ENCODE measurements at regions not wholly inside any gene's neighbourhood (a gene's known extent, or its start where the extent isn't known, plus 50 kb on each side); places are given as distances from the start of the nearest gene placed in this dataset.
"Not testable (repeated sequence)": the region's sequence is repeated elsewhere in the genome, so short reads cannot be mapped to it uniquely, and the experiment has no call there.

DNA sequence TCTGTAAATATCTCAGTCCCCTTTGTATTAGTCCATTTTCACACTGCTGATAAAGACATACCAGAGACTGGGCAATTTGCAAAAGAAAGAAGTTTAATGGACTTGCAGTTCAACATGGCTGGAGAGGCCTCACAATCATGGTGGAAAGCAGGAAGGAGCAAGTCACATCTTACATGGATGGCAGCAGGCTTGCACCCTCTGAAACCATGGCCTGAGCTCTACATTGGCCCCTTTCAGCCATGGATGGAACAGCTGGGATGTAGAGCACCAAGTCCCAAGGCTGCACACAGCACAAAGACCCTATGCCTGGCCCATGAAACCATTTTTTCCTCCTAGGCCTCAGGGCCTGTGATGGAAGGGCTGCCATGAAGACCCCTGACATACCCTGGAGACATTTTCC lies 640.9 kb upstream of the MEF2C start:
- DNase-seq; intact Hi-C loops (cut with DNase I); ATAC-seq (ENCODE audit: poor library complexity): not testable (repeated sequence)

DNA sequence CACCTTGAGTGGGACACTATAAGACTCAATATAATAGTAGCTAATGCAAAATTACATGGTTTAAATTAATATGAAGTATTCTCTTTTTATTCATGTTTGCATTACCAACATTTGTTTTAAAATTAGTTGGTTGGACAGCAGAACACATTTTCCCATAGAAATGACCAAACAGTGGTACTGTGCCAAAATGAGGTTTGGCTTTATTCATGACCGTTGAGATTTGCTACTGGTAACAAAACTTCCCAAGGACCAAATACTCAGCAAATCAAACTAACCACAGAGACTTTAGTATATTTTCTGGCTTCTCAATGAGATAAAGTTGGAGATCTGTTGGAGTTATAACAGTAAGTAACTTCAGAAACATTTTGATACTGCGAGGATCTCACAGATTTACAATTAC lies 637.8 kb upstream of the MEF2C start:
- DNase-seq, result no peak
- ATAC-seq (ENCODE audit: poor library complexity), result no peak
- intact Hi-C loops (cut with DNase I), result no loop called here

DNA sequence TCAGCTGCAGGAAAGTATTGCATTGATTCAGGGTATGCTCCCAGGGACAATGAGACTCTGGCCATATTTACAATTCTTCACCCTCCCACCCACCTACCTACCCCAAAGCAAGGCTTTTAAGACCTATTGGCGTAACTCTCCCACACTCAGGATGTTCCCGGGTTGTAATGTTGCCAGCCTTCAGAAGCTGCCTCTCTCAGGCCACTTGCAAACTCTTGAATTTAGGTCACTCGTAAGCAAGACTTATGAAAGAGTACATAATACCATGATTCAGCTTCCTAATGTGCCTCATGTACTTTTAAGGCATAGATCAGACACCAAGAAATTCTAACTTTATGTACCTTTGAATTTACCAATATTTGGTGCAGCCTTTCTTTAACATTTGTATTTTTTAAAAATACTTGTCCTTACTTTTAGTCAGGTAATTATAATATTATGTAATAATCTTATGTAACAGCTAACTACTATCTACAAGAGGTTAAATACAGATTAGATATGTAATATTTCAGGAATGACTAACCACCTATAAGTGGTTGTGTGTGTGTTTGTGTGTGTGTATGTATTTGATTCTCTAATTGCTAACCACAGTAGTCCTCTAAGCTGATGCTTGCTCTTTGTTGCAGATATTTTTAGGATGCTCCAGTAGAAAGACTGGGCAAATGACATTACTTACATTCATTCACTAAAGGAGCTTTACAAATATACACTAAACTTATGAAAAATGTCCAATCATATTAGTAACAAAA lies 630.5 kb upstream of the MEF2C start:
- ATAC-seq (ENCODE audit: poor library complexity), result no peak
- intact Hi-C loops (cut with DNase I), result no loop called here
- no peak for DNase-seq

DNA sequence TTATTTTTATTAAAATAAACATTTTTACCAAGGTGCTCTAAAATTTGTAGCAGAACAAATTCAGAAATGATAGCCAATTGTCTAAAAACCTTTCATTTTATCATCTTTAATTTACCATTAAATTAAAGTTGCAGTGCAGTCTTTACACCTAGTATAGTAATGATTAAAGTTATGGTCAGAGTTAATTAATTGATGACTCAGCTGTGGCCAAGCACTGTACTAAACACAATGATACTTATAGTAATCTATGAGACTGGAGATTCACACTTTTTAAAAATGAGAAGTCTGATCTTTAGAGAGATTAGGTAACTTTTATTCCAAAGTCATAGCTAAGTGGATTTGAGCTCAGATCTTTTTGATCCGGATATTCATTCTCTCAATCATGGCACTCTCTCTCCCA lies 621.1 kb upstream of the MEF2C start:
- intact Hi-C loops (cut with DNase I), result no loop called here
- no peak for ATAC-seq (ENCODE audit: poor library complexity)

DNA sequence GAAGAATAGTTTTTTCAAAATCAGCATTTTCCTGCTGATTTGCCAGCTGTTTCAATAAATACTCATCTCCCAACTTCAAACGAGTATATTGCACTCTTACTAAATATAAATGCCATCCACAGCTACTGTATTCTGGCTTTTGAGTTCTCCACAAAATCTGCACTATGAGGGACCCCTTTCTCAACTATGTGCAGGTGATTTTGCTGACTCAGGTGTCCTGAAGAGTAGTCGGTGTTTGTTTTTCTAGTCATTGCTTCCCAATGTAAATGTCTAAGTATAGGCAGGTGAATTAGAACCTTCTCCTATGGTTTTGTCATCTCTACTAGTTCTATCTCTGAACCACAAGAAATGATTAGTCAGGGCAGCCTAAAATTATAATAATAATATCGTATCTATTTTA lies 616.8 kb upstream of the MEF2C start:
- intact Hi-C loops (cut with DNase I), result no loop called here
- ATAC-seq (ENCODE audit: poor library complexity) (no peak), DNase-seq (no peak)

More for the DNA sequence above, 621.1 kb upstream of the MEF2C start:
- no peak for DNase-seq

DNA sequence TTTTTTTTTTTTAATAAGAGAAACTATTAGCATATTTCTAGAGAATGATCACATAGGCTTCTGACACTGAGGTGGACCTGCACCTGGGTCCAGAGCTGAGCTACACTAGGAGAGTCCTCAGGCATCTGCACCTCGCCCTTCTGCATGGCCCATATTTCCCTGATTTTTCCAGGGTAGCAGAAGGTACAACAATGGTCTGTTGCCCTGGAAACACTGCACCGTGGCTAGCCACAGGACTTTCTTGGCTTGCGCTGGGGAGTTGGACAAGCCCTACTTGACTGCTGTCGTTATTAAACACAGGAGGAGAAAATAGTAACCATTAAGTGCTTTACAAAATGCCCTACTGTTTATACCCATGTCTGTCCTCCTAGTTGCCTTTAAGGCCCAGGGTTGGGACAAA lies 615.7 kb upstream of the MEF2C start:
- DNase-seq, result no peak
- intact Hi-C loops (cut with DNase I), result no loop called here
- no peak for ATAC-seq (ENCODE audit: poor library complexity)

DNA sequence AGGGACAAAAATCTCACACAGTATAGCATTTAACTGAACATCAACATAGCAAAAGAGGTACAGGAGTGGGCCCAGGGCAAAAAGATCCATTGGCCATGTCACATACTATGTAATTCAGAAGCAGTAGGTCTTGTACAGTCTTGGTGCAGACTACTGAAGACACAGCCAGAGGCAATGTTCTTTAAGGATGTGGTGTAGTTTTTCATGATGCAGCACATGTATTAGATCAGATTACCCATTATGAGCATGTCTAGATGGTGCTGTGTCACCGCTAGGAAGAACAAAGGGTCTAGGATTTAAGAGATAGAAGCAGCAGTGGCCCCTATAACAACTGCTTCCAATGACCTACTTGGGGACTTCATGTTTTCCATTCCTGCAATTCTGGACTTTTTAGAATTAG lies 610.4 kb upstream of the MEF2C start:
- no peak for DNase-seq
- ATAC-seq (ENCODE audit: poor library complexity), result no peak
- intact Hi-C loops (cut with DNase I), result no loop called here

DNA sequence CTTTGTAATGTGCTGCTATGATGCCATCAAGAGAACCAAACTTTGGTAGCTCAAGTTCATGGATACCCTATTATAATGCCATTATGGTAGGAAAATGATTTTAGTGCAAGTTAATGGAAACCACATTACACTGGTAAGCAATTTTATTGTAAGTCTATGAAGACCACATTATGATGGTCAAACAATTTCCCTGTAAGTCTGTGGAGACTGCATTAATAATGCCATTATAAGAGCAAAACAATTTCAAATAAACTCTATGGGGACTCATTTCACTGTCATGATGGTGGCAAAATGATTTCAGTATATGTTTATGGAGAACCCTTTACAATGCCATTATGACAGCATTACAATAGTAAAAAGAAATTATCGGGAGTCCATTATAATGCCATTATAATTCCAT lies 602.0 kb upstream of the MEF2C start:
- intact Hi-C loops (cut with DNase I), result no loop called here
- no peak for DNase-seq
- no peak for ATAC-seq (ENCODE audit: poor library complexity)

DNA sequence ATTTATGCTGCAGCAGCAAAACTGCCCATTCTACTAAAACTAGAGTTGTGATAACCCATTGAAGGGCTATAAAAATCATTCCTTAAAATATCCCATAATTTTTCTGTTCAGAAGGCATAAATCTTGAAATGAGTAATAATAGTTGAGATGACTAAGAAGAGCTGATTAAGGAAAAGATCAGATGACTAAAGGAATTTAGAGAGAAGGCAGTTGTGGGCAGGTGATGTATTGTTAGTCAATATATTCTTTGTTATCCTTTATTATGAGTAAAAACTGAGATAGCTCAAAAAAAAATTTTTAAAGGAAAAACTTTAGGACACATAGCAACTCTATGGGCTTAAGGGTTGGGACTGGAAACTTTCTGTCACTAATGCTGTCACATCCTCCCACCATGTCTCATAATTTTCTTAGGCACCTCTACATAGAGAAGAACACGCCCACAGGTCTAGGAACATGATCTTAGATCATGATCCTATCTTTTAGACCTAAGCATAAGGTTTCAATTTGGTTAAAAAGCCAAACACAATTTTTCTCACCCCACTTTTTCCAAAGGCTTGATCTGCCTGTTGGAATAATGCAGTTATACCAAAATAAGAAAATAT lies 597.5 kb upstream of the MEF2C start:
- intact Hi-C loops (cut with DNase I), result no loop called here
- ATAC-seq (ENCODE audit: poor library complexity) (no peak), DNase-seq (no peak)

DNA sequence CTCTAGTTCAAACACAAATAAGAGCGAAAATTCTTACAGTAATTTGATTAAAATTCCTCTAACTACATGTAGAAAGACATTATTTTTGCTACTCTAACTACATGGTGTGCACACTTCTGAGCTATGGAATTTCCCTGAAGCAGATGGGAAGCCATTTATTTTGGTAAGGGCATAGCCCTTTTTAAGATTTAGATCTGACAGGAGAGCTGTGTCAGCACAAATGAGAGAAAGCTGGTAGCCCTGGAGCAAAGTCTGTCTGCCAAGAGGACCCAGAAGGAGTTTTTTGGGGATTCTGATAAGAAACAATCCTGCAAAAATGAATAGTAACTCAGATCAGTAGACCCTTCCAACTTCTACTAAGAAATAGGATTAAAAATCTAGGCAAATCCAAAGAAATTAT lies 595.9 kb upstream of the MEF2C start:
- intact Hi-C loops (cut with DNase I), result no loop called here
- no peak for ATAC-seq (ENCODE audit: poor library complexity)

DNA sequence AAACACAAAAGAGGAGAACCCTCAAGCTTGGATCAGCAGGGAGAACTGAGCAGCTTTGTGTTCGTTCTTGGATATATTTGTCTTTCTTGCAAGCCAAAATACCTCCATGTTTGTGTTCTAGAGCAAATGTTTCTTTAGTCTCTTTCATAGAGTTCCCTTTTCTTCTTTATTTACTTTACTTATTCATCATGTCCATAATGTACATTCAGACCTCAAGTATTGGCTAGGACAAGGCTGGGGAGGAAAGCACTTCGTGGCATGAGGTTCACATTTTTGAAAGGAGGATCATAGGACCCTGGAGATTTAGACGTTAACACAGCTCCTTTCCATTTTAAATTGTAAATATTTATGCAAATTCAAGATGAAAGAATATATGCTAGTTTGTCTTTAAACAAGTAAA lies 590.2 kb upstream of the MEF2C start:
- ATAC-seq (ENCODE audit: poor library complexity) (no peak), DNase-seq (no peak)
- intact Hi-C loops (cut with DNase I), result no loop called here

More for the DNA sequence above, 595.9 kb upstream of the MEF2C start:
- DNase-seq, result no peak

DNA sequence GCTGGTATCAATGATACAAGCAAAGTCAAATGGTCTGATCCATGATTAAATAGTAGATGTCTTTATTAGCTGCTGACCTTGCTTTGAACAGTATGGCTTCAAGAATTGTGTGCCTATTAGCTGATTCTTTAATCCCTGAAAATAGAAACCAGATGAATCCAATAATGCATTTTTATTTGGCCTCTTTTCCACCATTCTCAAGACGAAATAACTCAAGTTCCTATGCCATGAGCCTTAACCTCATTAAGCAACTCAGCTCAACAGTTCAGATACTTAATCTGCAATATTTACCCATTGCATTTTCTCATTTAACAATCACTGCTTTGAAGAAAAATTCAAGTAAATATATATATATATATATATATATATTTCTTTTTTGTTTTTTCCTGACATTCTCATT lies 588.6 kb upstream of the MEF2C start:
- intact Hi-C loops (cut with DNase I), result no loop called here
- ATAC-seq (ENCODE audit: poor library complexity) (no peak), DNase-seq (no peak)

DNA sequence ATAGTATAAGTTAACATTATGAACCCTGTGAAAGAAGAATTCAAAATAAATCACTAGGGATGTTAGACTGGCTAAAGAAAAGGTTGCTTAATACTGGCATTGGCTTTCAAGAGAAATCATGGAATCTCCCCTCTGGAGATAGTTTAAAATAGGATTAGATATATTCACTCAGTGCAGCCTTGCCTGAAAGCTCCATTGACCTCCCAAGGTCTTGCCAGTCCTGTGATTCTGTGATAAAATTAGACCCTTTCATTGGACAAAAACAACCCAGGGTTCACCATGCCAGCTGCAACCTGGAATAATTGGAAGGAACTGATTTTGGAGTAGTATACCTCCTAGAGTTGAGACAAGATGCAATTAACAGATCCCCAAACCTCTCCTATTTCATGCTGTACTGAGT lies 588.1 kb upstream of the MEF2C start:
- ATAC-seq (ENCODE audit: poor library complexity), result no peak
- intact Hi-C loops (cut with DNase I), result no loop called here
- DNase-seq, result no peak

DNA sequence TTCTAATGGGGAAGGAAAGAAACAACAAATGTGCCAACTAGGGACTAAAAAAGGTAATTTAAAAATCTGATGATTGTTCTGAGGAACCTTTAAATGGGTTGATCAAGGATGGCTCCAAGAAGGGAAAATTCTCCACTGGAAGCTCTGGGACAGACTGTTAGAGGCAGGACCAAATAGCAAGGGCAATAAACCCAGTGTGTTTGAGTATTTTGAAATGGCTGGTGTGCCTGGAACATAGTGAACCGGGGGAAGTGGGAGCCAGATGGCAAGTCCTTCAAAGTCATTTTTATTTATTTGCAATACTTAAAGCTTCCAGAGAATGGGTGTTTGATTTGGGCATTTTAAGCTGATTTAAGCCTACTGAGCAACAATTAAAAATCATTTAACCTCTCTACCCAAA lies 587.7 kb upstream of the MEF2C start:
- ATAC-seq (ENCODE audit: poor library complexity), result no peak
- intact Hi-C loops (cut with DNase I), result no loop called here

DNA sequence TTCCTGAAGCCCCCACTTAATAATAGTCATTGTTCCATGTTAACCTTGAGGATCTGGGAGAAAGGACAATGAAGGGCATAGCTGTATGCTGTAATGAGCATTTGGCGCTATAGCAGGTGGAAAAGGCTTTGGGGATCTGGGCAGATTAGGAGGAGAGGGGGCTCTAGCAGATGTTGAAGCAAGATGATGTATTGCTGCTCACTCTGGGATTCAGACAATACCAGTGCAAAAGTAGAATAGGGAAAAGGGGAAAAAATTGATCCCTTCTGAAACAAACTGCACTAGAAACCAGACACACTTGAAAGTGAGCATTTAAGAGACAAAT lies 575.3 kb upstream of the MEF2C start:
- DNase-seq (no peak), ATAC-seq (ENCODE audit: poor library complexity) (no peak)
- intact Hi-C loops (cut with DNase I), result no loop called here

More for the DNA sequence above, 587.7 kb upstream of the MEF2C start:
- no peak for DNase-seq

DNA sequence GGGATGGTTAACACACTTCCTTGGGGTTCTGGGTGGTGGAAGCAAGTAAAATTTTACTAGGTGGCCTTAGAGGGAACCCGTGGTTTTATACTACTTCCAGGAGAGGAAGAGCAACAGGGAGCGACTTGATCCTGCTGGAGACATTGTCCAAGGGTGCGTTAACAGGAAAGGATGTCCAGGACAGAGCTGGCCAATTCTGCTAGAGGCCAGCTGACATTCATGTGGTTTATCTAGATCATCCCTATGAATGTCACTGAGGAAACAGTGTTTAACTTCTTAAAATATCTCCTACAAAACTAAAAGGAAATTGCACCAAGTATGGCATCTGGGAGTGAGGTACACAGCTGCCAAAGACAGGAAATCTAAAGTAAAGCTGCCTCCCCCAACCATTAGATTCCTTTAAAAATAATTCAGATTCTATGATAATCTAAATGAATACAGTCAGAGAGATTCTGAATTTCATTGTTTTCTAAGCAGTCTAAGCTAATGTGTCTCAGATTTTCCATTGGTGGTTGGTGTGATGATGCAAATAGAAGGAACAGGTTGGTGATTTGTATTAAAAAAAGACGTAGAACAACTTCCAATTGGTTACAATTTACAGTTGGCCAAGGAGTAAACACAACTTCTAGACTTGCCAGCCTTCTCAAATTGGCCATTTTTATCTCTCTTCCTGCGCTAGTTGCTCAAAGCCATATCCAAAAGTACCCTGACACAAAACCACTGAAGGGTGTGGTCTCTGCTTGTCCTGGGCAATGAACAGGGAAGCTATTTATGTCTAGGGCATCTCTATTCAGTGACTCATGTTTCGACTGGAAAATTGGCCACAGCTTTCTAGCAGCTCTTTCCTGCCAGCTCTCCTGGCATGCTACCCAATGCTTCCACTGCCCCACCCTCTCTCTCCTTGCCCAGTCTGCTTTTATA lies 574.7 kb upstream of the MEF2C start:
- intact Hi-C loops (cut with DNase I), result no loop called here
- ATAC-seq (ENCODE audit: poor library complexity), result peak; percentile 99
- DNase-seq, result peak; percentile 61

DNA sequence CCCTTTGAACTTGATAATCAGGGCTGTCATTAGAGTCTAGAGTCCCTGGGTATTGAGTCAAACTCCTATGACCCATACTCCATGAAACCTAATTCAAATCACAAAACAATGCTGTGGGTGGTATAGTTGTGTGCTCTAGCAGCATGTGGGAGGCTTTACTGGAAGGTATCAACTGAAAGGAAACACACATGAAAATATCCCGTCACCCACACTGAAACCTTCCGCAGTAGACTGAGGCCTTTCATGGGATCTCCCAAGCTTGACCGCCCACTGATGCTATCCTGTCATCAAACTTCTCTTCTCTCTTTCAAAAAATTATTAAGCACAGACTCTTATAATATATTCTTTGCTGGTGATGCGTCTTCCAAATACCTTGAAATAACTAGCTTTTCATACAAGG lies 569.1 kb upstream of the MEF2C start:
- ATAC-seq (ENCODE audit: poor library complexity), result no peak
- intact Hi-C loops (cut with DNase I), result no loop called here
- DNase-seq, result no peak

DNA sequence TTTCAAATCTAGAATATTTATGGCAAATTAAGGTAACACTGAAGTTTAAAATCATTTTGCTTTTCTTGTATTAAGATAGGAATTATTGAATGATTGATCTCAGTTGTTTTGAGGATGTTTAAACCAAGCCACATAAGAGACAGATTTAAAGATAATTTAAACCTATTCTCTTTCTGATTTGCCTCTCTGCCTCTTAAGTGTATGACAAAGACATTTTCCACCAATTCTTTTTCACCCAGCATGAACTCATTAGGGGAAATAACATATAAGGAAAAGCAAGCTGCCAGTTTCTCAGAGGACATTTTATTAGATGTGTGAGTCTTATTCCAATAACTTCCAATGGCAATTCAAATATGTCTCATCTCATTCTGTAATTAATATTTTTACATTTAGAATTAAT lies 568.3 kb upstream of the MEF2C start:
- intact Hi-C loops (cut with DNase I), result no loop called here
- no peak for DNase-seq
- ATAC-seq (ENCODE audit: poor library complexity), result no peak

DNA sequence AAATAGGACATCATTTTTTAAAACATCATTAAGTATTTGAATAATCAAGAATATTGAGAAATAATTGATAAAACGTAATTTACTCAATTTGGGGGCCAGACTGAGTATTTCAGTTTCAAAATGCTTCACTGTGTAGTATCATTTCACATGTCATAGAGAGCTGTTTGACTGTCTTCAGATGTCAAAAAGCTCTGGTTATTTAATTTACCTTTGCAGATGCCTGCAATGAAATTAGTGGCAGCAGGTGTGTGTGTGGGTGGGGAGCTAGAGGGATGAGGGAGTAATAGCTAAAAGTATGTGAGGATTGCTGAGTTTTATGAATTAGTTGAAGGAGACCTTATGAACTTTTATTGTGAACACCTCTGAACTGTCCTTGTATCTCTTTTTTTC lies 567.2 kb upstream of the MEF2C start:
- intact Hi-C loops (cut with DNase I), result no loop called here
- DNase-seq (no peak), ATAC-seq (ENCODE audit: poor library complexity) (no peak)
